GM23338 (cell line): ENCODE measurements at regions not wholly inside any gene's neighbourhood (a gene's known extent, or its start where the extent isn't known, plus 50 kb on each side); places are given as distances from the start of the nearest gene placed in this dataset.

Experiments used
- ATAC-seq: fragments of 200-7000 bp; cut with Tn5 transposase; 3 replicates; pipeline ENCODE4 v1.9.1; 2020
- DNase-seq: peaks from one replicate; pipeline ENCODE4 v3.0.0-alpha.2; 2015; ENCODE audit warnings: low spot score
- H2AFZ ChIP-seq: fragments of 200-600 bp; sonication (generic); 2 replicates; pipeline ENCODE4 v1.8.0; 2016; ENCODE audit warnings: antibody characterized with exemption, mild to moderate bottlenecking, moderate library complexity
- H3F3A ChIP-seq: fragments of 200-600 bp; sonication (generic); replicated peaks from 2 replicates; pipeline ENCODE4 v1.8.0; 2017; ENCODE audit warnings: antibody characterized with exemption, mixed run types, low read depth
- H3K27ac ChIP-seq: fragments of 200-600 bp; sonication (generic); 2 replicates; pipeline ENCODE4 v1.6.1; 2016; ENCODE audit warnings: low read depth
- H3K27me3 ChIP-seq: fragments of 200-600 bp; sonication (generic); 2 replicates; pipeline ENCODE4 v1.8.0; 2016; ENCODE audit warnings: mild to moderate bottlenecking, mixed run types, moderate library complexity; ENCODE audit not compliant: insufficient read depth
- H3K36me3 ChIP-seq: fragments of 200-600 bp; sonication (generic); 2 replicates; pipeline ENCODE4 v1.8.0; 2016; ENCODE audit warnings: mild to moderate bottlenecking; ENCODE audit not compliant: insufficient read depth
- H3K4me1 ChIP-seq: fragments of 200-600 bp; sonication (generic); 2 replicates; pipeline ENCODE4 v1.8.0; 2016; ENCODE audit warnings: mild to moderate bottlenecking, moderate library complexity; ENCODE audit not compliant: insufficient read depth
- H3K4me2 ChIP-seq: fragments of 200-600 bp; sonication (generic); 2 replicates; pipeline ENCODE4 v1.7.1; 2017; ENCODE audit warnings: mixed run types
- H3K4me3 ChIP-seq: fragments of 200-600 bp; sonication (generic); 2 replicates; pipeline ENCODE4 v1.6.1; 2016; ENCODE audit warnings: mixed run types
- H3K79me2 ChIP-seq: fragments of 200-600 bp; sonication (generic); replicated peaks from 2 replicates; pipeline ENCODE4 v1.8.0; 2017; ENCODE audit warnings: mild to moderate bottlenecking; ENCODE audit not compliant: insufficient read depth
- H3K9me2 ChIP-seq: fragments of 200-600 bp; sonication (generic); 2 replicates; pipeline ENCODE4 v1.8.0; 2017; ENCODE audit not compliant: insufficient read depth
- H4K20me1 ChIP-seq: fragments of 200-600 bp; sonication (generic); replicated peaks from 2 replicates; pipeline ENCODE4 v1.8.0; 2017; ENCODE audit warnings: mild to moderate bottlenecking; ENCODE audit not compliant: insufficient read depth
- H3K27ac Mint-ChIP-seq: 2 replicates; pipeline ENCODE4 v1.8.0; 2020; ENCODE audit warnings: inconsistent platforms, mild to moderate bottlenecking, moderate library complexity, mixed read lengths
- H3K27me3 Mint-ChIP-seq: 3 replicates; pipeline ENCODE4 v1.8.0; 2022; ENCODE audit warnings: low read depth, mild to moderate bottlenecking, moderate library complexity, mixed read lengths, inconsistent platforms; ENCODE audit not compliant: insufficient read depth, poor library complexity
- H3K36me3 Mint-ChIP-seq: 3 replicates; pipeline ENCODE4 v1.8.0; 2021; ENCODE audit warnings: low read depth, mild to moderate bottlenecking, inconsistent platforms, moderate library complexity, mixed read lengths
- H3K4me1 Mint-ChIP-seq: 3 replicates; pipeline ENCODE4 v1.8.0; 2020; ENCODE audit warnings: mild to moderate bottlenecking, inconsistent platforms, mixed read lengths
- H3K4me3 Mint-ChIP-seq: 3 replicates; pipeline ENCODE4 v1.8.0; 2021; ENCODE audit warnings: moderate library complexity, mild to moderate bottlenecking, inconsistent platforms, mixed read lengths
- H3K9me3 Mint-ChIP-seq: 3 replicates; pipeline ENCODE4 v1.8.0; 2020; ENCODE audit warnings: moderate library complexity, mild to moderate bottlenecking, inconsistent platforms, mixed read lengths
- CREB1 ChIP-seq: fragments of 250-450 bp; sonication (Bioruptor Pico); IDR thresholded peaks from 2 replicates; pipeline ENCODE4 v1.5.0; 2020; ENCODE audit warnings: low read depth, mild to moderate bottlenecking, moderate library complexity
- ETS1 ChIP-seq: IDR thresholded peaks from 2 replicates; pipeline ENCODE4 v1.6.1; 2016; ENCODE audit warnings: antibody characterized with exemption
- POLR2AphosphoS5 ChIP-seq: IDR thresholded peaks from 2 replicates; pipeline ENCODE4 v1.6.1; 2016; ENCODE audit warnings: antibody characterized with exemption, low read depth
- STAT1 ChIP-seq: IDR thresholded peaks from one replicate; pipeline ENCODE4 v1.6.1; 2016; ENCODE audit warnings: antibody characterized with exemption; ENCODE audit not compliant: unreplicated experiment
- ZNF331 ChIP-seq: fragments of 250-450 bp; sonication (Bioruptor Pico); IDR thresholded peaks from 2 replicates; pipeline ENCODE4 v1.5.0; 2020; ENCODE audit warnings: low read depth, mild to moderate bottlenecking, moderate library complexity
- ZNF462 ChIP-seq: fragments of 250-450 bp; sonication (Bioruptor Pico); IDR thresholded peaks from 2 replicates; pipeline ENCODE4 v1.5.0; 2020; ENCODE audit warnings: mild to moderate bottlenecking, moderate library complexity

GRCh38 chr4:124918559-124919122 is 206.1 kb upstream of the ANKRD50 start (continued):
- TF ChIP-seq ZNF462 (CRISPR knock-in tag) (no peak), ETS1 (no peak)

DNA sequence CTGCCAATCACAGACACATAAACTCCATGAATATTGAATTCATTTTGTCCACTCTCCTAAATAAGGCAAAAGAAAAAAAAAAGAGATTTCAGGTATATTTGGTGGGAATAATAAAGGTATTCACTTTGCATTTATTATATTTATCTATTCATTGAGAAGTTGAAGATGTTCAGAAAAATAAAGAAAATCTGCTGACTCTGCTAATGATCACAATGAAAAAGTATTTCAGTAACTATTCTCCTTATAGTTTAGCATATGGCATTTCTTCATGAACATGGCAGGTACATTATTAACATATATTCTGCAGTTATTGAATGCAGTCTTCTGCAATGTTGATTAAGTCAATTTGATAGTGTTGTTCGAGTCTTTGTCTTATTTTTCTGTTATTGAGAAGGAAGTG is 202.5 kb upstream of the ANKRD50 start:
- no peak overlapping the region for H3K4me3 Mint-ChIP-seq
- no peak overlapping the region for H3K4me2 ChIP-seq
- H3F3A ChIP-seq, result no peaks in the 10 kb centered on the region
- H3K4me3 ChIP-seq, result no peak overlapping the region
- no peak overlapping the region for H3K27ac Mint-ChIP-seq
- H3K9me2 ChIP-seq, result no peaks in the 10 kb centered on the region
- H3K36me3 Mint-ChIP-seq, result peaks cover 27% of the 10 kb centered on the region
- peaks cover 1% of the 10 kb centered on the region for H3K27me3 Mint-ChIP-seq
- H3K79me2 ChIP-seq, result no peaks in the 10 kb centered on the region
- no peaks in the 10 kb centered on the region for H3K4me1 ChIP-seq
- no peak overlapping the region for H3K27ac ChIP-seq
- H4K20me1 ChIP-seq, result no peaks in the 10 kb centered on the region
- H3K4me1 Mint-ChIP-seq, result no peaks in the 10 kb centered on the region; the same call in 2 of the 3 replicates
- ATAC-seq (no peak), DNase-seq (no peak)
- TF ChIP-seq STAT1 (no peak), CREB1 (no peak), ZNF462 (CRISPR knock-in tag) (no peak), POLR2AphosphoS5 (no peak), ZNF331 (CRISPR knock-in tag) (no peak)
- no peak overlapping the region for H2AFZ ChIP-seq
- H3K9me3 Mint-ChIP-seq, result peaks cover 22% of the 10 kb centered on the region
- no peaks in the 10 kb centered on the region for H3K27me3 ChIP-seq
- H3K36me3 ChIP-seq, result no peaks in the 10 kb centered on the region
